ENCODE measurements at regions not wholly inside any gene's neighbourhood (a gene's known extent, or its start where the extent isn't known, plus 50 kb on each side); places are given as distances from the start of the nearest gene placed in this dataset.

- H3K79me2 ChIP-seq (ENCODE audit: insufficient read depth, low read length): no peaks in the 10 kb centered on the region
- ChIA-PET POLR2A (no interaction called here), CTCF (ENCODE audit: low intra/inter-chr PET ratio, low total read pairs) (no interaction called here)
- peaks cover 8% of the 10 kb centered on the region; the same call in 1 of the 2 replicates for H3K4me1 ChIP-seq (ENCODE audit: insufficient read depth, low read length)
- peaks cover 1 to 21% of the 10 kb centered on the region in 2 experiments; a peak in 3 of 5 replicates for H3K27me3 ChIP-seq (ENCODE audit: control insufficient read depth in 1 of 2, insufficient read depth in 2 of 2, low read length in 2 of 2)
- H3K36me3 ChIP-seq (replicated peaks in 1 of 2; ENCODE audit: control insufficient read depth in 1 of 2, insufficient read depth in 2 of 2, low read length in 2 of 2): no peaks in the 10 kb centered on the region
- no peak overlapping the region for H3K27ac ChIP-seq (ENCODE audit: extremely low read length, insufficient read depth, low read length)
- H3K9me3 ChIP-seq (ENCODE audit: low read length): no peaks in the 10 kb centered on the region; the same call in 1 of the 2 replicates
- BruUV-seq (replicated peaks): no TSS peak
- FAIRE-seq (no peak), ATAC-seq (no peak), DNase-seq (ENCODE audit: low spot score) (no peak)
- H3K9ac ChIP-seq (ENCODE audit: insufficient read depth, low read depth, low read length): no peak overlapping the region
- no peaks in the 10 kb centered on the region for H4K20me1 ChIP-seq (ENCODE audit: insufficient read depth, low read length)
- in situ Hi-C loops (cut with HindIII; ENCODE audit: extremely low pct_ligation_motif_present, low pct_unique_long_range_greater_than_20kb): no loop called here
- no peak overlapping the region for H3K4me3 ChIP-seq (replicated peaks in 1 of 3; ENCODE audit: insufficient read depth in 1 of 3, low read depth in 2 of 3, low read length in 3 of 3)
- no peak overlapping the region for H3K4me2 ChIP-seq (ENCODE audit: low read depth, low read length)
- no peak overlapping the region for H2AFZ ChIP-seq (ENCODE audit: low read length)
- TF ChIP-seq GATAD2A (CRISPR knock-in tag; IDR thresholded peaks at IDR 0.05): no peak
- no peak for TF ChIP-seq ZFP82 (CRISPR knock-in tag; IDR thresholded peaks at IDR 0.05; ENCODE audit: borderline replicate concordance)
- no peak for TF ChIP-seq TAF1 (CRISPR knock-in tag; IDR thresholded peaks at IDR 0.05)
- TF ChIP-seq ZNF7 (CRISPR knock-in tag; IDR thresholded peaks at IDR 0.05): peak; percentile 81
- TF ChIP-seq RARG (CRISPR knock-in tag; IDR thresholded peaks at IDR 0.05; ENCODE audit: low read depth): no peak
- no peak for TF ChIP-seq NCOR1 (IDR thresholded peaks at IDR 0.05; ENCODE audit: borderline replicate concordance, low read length)
- intact Hi-C loops (cut with micrococcal nuclease; ENCODE audit: unreplicated experiment): no loop called here
Measured at GRCh38 chr12:124229520-124229919, 65.4 kb upstream of the RFLNA start.

- no peak overlapping the region for H3K4me3 ChIP-seq (replicated peaks in 1 of 3; ENCODE audit: insufficient read depth in 1 of 3, low read depth in 2 of 3, low read length in 3 of 3)
- peaks cover 1 to 21% of the 10 kb centered on the region in 2 experiments; a peak in 3 of 5 replicates for H3K27me3 ChIP-seq (ENCODE audit: control insufficient read depth in 1 of 2, insufficient read depth in 2 of 2, low read length in 2 of 2)
- POLR2A ChIA-PET: no interaction called here
- intact Hi-C loops (cut with micrococcal nuclease; ENCODE audit: unreplicated experiment): no loop called here
- no peaks in the 10 kb centered on the region for H3K79me2 ChIP-seq (ENCODE audit: insufficient read depth, low read length)
- no peaks in the 10 kb centered on the region for H4K20me1 ChIP-seq (ENCODE audit: insufficient read depth, low read length)
- WGBS (ENCODE audit: low lambda C conversion rate): 66% methylated on average over 2 of the region's 2 CpGs
- H3K9me3 ChIP-seq (ENCODE audit: low read length): no peaks in the 10 kb centered on the region; the same call in 1 of the 2 replicates
- H3K36me3 ChIP-seq (replicated peaks in 1 of 2; ENCODE audit: control insufficient read depth in 1 of 2, insufficient read depth in 2 of 2, low read length in 2 of 2): no peaks in the 10 kb centered on the region
- no peak for ATAC-seq
- peaks cover 8% of the 10 kb centered on the region; the same call in 1 of the 2 replicates for H3K4me1 ChIP-seq (ENCODE audit: insufficient read depth, low read length)
- no peak overlapping the region for H3K27ac ChIP-seq (ENCODE audit: extremely low read length, insufficient read depth, low read length)
- no peak overlapping the region for H3K9ac ChIP-seq (ENCODE audit: insufficient read depth, low read depth, low read length)
- no TSS peak for BruUV-seq (replicated peaks)
- no peak for FAIRE-seq
- in situ Hi-C loops (cut with HindIII; ENCODE audit: extremely low pct_ligation_motif_present, low pct_unique_long_range_greater_than_20kb): no loop called here
- no peak overlapping the region for H3K4me2 ChIP-seq (ENCODE audit: low read depth, low read length)
- no peak overlapping the region for H2AFZ ChIP-seq (ENCODE audit: low read length)
- CTCF ChIA-PET (ENCODE audit: low intra/inter-chr PET ratio, low total read pairs): no interaction called here
- DNase-seq (ENCODE audit: low spot score): no peak
- no peak for TF ChIP-seq IRF9 (CRISPR knock-in tag; IDR thresholded peaks at IDR 0.05; ENCODE audit: borderline replicate concordance)
- no peak for TF ChIP-seq ZFP36 (IDR thresholded peaks at IDR 0.05; ENCODE audit: borderline replicate concordance, low read depth, low read length, partially characterized antibody)
- TF ChIP-seq, protein P1, sequence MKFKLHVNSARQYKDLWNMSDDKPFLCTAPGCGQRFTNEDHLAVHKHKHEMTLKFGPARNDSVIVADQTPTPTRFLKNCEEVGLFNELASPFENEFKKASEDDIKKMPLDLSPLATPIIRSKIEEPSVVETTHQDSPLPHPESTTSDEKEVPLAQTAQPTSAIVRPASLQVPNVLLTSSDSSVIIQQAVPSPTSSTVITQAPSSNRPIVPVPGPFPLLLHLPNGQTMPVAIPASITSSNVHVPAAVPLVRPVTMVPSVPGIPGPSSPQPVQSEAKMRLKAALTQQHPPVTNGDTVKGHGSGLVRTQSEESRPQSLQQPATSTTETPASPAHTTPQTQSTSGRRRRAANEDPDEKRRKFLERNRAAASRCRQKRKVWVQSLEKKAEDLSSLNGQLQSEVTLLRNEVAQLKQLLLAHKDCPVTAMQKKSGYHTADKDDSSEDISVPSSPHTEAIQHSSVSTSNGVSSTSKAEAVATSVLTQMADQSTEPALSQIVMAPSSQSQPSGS (CRISPR knock-in tag; IDR thresholded peaks at IDR 0.05): no peak
- TF ChIP-seq ZNF589 (CRISPR knock-in tag; conservative IDR thresholded peaks at IDR 0.05): no peak
- no peak for TF ChIP-seq ZFX (CRISPR knock-in tag; IDR thresholded peaks at IDR 0.05; ENCODE audit: low read depth)
- no peak for TF ChIP-seq ZBTB8A (CRISPR knock-in tag; IDR thresholded peaks at IDR 0.05; ENCODE audit: borderline replicate concordance, low read depth)
- TF ChIP-seq, protein P2, sequence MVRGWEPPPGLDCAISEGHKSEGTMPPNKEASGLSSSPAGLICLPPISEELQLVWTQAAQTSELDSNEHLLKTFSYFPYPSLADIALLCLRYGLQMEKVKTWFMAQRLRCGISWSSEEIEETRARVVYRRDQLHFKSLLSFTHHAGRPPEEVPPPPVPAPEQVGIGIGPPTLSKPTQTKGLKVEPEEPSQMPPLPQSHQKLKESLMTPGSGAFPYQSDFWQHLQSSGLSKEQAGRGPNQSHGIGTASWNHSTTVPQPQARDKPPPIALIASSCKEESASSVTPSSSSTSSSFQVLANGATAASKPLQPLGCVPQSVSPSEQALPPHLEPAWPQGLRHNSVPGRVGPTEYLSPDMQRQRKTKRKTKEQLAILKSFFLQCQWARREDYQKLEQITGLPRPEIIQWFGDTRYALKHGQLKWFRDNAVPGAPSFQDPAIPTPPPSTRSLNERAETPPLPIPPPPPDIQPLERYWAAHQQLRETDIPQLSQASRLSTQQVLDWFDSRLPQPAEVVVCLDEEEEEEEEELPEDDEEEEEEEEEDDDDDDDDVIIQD (CRISPR knock-in tag; IDR thresholded peaks at IDR 0.05; ENCODE audit: low read depth): no peak
- TF ChIP-seq CEBPB (IDR thresholded peaks at IDR 0.05; ENCODE audit: borderline replicate concordance, low read depth, low read length): no peak
- TF ChIP-seq MEIS2 (CRISPR knock-in tag; IDR thresholded peaks at IDR 0.05): no peak
Measured at GRCh38 chr12:124230117-124230757, 64.7 kb upstream of the RFLNA start.
